Activated T-cell treated with anti-CD3 and anti-CD28 coated beads, Interleukin-2, amount 50 U/mL, for 48 hours (primary cell): ENCODE measurements at regions not wholly inside any gene's neighbourhood (a gene's known extent, or its start where the extent isn't known, plus 50 kb on each side); places are given as distances from the start of the nearest gene placed in this dataset.
"Not testable (repeated sequence)": the region's sequence is repeated elsewhere in the genome, so short reads cannot be mapped to it uniquely, and the experiment has no call there.

Source experiments
- DNase-seq, 2 experiments: peaks; one replicate each; pipeline ENCODE4 v3.0.0-alpha.2; 2020

- DNase-seq = not testable (repeated sequence)
Observed at GRCh38 chr4:27075603-27076002, 215.0 kb downstream of the STIM2 start.

GRCh38 chr4:27078934-27079455 is 218.4 kb downstream of the STIM2 start:
- DNase-seq = no peak

- no peak for DNase-seq
Observed at GRCh38 chr4:27081675-27082586, 221.3 kb downstream of the STIM2 start.

- no peak for DNase-seq
Observed at GRCh38 chr4:27082776-27083175, 222.1 kb downstream of the STIM2 start.

GRCh38 chr4:27084685-27085361 is 224.2 kb downstream of the STIM2 start:
- peak; percentile 30 to 33 for DNase-seq

- DNase-seq = no peak
Observed at GRCh38 chr4:27085396-27085795, 224.8 kb downstream of the STIM2 start.

- no peak for DNase-seq
Observed at GRCh38 chr4:27087306-27088045, 226.8 kb downstream of the STIM2 start.

GRCh38 chr4:27088491-27088890 is 227.8 kb downstream of the STIM2 start:
- DNase-seq = no peak

GRCh38 chr4:27089186-27089585 is 228.5 kb downstream of the STIM2 start:
- DNase-seq = no peak

GRCh38 chr4:27090406-27090805 is 229.8 kb downstream of the STIM2 start:
- no peak for DNase-seq

- DNase-seq = no peak
Observed at GRCh38 chr4:27094224-27094623, 233.6 kb downstream of the STIM2 start.

GRCh38 chr4:27094783-27095182 is 234.1 kb downstream of the STIM2 start:
- DNase-seq = no peak

- no peak for DNase-seq
Observed at GRCh38 chr4:27096142-27096824, 235.6 kb downstream of the STIM2 start.

- no peak for DNase-seq
Observed at GRCh38 chr4:27098034-27098433, 237.4 kb downstream of the STIM2 start.

GRCh38 chr4:27100713-27101112 is 240.1 kb downstream of the STIM2 start:
- no peak for DNase-seq

- no peak for DNase-seq
Observed at GRCh38 chr4:27101126-27101525, 240.5 kb downstream of the STIM2 start.

- DNase-seq = no peak
Observed at GRCh38 chr4:27101561-27101960, 240.9 kb downstream of the STIM2 start.

- no peak for DNase-seq
Observed at GRCh38 chr4:27111627-27112026, 251.0 kb downstream of the STIM2 start.

GRCh38 chr4:27112587-27112986 is 251.9 kb downstream of the STIM2 start:
- no peak for DNase-seq

GRCh38 chr4:27115221-27115620 is 254.6 kb downstream of the STIM2 start:
- no peak for DNase-seq

GRCh38 chr4:27117453-27117852 is 256.8 kb downstream of the STIM2 start:
- DNase-seq = no peak

- no peak for DNase-seq
Observed at GRCh38 chr4:27119239-27119638, 258.6 kb downstream of the STIM2 start.

- DNase-seq = no peak
Observed at GRCh38 chr4:27121830-27122229, 261.2 kb downstream of the STIM2 start.
